Endothelial cell of umbilical vein (primary cell): ENCODE measurements at regions not wholly inside any gene's neighbourhood (a gene's known extent, or its start where the extent isn't known, plus 50 kb on each side); places are given as distances from the start of the nearest gene placed in this dataset.

ENCODE experiments used
- EZH2 ChIP-seq: IDR thresholded peaks from 2 replicates; pipeline ENCODE4 v1.6.1; 2012; ENCODE audit warnings: borderline replicate concordance, low read depth, mild to moderate bottlenecking, moderate library complexity, low read length, inconsistent platforms; ENCODE audit not compliant: severe bottlenecking
- MYC ChIP-seq: IDR thresholded peaks from one replicate; pipeline ENCODE4 v1.6.1; 2011; ENCODE audit warnings: mild to moderate bottlenecking, low read depth, low read length
- POLR2A ChIP-seq: IDR thresholded peaks from 2 replicates; pipeline ENCODE4 v1.6.1; 2012; ENCODE audit warnings: low read depth, mild to moderate bottlenecking, control low read depth, low read length
- POLR2AphosphoS5 ChIP-seq: IDR thresholded peaks from 2 replicates; pipeline ENCODE4 v1.6.1; 2012; ENCODE audit warnings: low read depth, mild to moderate bottlenecking, control low read depth, low read length, moderate library complexity; ENCODE audit not compliant: insufficient read depth
- TF ChIP-seq, protein P1 (sequence below), 2 donors: IDR thresholded peaks; 1 replicate in 1 of 2; 2 replicates in 1 of 2; pipeline ENCODE4 v1.5.1; 2011; ENCODE audit warnings: low read length in 2 of 2, mild to moderate bottlenecking in 2 of 2, moderate library complexity in 2 of 2, control low read depth in 1 of 2, inconsistent platforms in 1 of 2, low read depth in 1 of 2; ENCODE audit not compliant: insufficient read depth in 1 of 2; ENCODE audit errors: extremely low read depth in 1 of 2
- TF ChIP-seq, protein P2 (sequence below): IDR thresholded peaks from 2 replicates; pipeline ENCODE4 v1.6.1; 2011; ENCODE audit not compliant: insufficient read depth, insufficient read length

GRCh38 chr6:168718821-168719475, 278.0 kb downstream of the SMOC2 start:
- TF ChIP-seq, protein P1, sequence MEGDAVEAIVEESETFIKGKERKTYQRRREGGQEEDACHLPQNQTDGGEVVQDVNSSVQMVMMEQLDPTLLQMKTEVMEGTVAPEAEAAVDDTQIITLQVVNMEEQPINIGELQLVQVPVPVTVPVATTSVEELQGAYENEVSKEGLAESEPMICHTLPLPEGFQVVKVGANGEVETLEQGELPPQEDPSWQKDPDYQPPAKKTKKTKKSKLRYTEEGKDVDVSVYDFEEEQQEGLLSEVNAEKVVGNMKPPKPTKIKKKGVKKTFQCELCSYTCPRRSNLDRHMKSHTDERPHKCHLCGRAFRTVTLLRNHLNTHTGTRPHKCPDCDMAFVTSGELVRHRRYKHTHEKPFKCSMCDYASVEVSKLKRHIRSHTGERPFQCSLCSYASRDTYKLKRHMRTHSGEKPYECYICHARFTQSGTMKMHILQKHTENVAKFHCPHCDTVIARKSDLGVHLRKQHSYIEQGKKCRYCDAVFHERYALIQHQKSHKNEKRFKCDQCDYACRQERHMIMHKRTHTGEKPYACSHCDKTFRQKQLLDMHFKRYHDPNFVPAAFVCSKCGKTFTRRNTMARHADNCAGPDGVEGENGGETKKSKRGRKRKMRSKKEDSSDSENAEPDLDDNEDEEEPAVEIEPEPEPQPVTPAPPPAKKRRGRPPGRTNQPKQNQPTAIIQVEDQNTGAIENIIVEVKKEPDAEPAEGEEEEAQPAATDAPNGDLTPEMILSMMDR (IDR thresholded peaks at IDR 0.05; ENCODE audit: extremely low read depth in 1 of 2, insufficient read depth in 1 of 2, low read depth in 1 of 2, low read length in 2 of 2) = no peak
- TF ChIP-seq MYC = no peak
- no peak for TF ChIP-seq POLR2AphosphoS5
- no peak for TF ChIP-seq POLR2A
- no peak for TF ChIP-seq EZH2
- TF ChIP-seq, protein P2, sequence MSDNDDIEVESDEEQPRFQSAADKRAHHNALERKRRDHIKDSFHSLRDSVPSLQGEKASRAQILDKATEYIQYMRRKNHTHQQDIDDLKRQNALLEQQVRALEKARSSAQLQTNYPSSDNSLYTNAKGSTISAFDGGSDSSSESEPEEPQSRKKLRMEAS = no peak
